ENCODE measurements at regions not wholly inside any gene's neighbourhood (a gene's known extent, or its start where the extent isn't known, plus 50 kb on each side); places are given as distances from the start of the nearest gene placed in this dataset.

GRCh38 chr14:24695265-24696241, 61.6 kb upstream of the GZMB start:
- peaks cover 6% of the 10 kb centered on the region for H3K27me3 Mint-ChIP-seq (ENCODE audit: insufficient read depth, unreplicated experiment)
- no peaks in the 10 kb centered on the region for H3K9me3 Mint-ChIP-seq (ENCODE audit: unreplicated experiment)
- H3K36me3 ChIP-seq (ENCODE audit: control insufficient read depth, insufficient read depth, low read length): no peaks in the 10 kb centered on the region
- H3K4me3 ChIP-seq (ENCODE audit: low read depth, low read length): no peak overlapping the region
- H3K36me3 Mint-ChIP-seq (ENCODE audit: insufficient read depth, unreplicated experiment): no peaks in the 10 kb centered on the region
- no peak for DNase-seq
- H3K4me3 Mint-ChIP-seq (ENCODE audit: unreplicated experiment): no peak overlapping the region
- H3K4me1 Mint-ChIP-seq (ENCODE audit: low read depth, unreplicated experiment): no peaks in the 10 kb centered on the region
- H3K4me1 ChIP-seq: no peaks in the 10 kb centered on the region
- no peaks in the 10 kb centered on the region for H3K9me3 ChIP-seq
- H3K27me3 ChIP-seq (replicated peaks; ENCODE audit: control insufficient read depth, insufficient read depth, low read length): no peaks in the 10 kb centered on the region
- CTCF ChIA-PET: no interaction called here
- no TSS peak for BruUV-seq (replicated peaks)
- POLR2A ChIA-PET: no interaction called here
- H3K27ac Mint-ChIP-seq (ENCODE audit: unreplicated experiment): no peak overlapping the region
- TF ChIP-seq CTCF (IDR thresholded peaks at IDR 0.05; ENCODE audit: insufficient read depth in 1 of 2, low read depth in 1 of 2, low read length in 1 of 2, severe bottlenecking in 1 of 2, unreplicated experiment in 1 of 2): no peak
- intact Hi-C loops (cut with micrococcal nuclease; ENCODE audit: unreplicated experiment): no loop called here

- H3K36me3 ChIP-seq (ENCODE audit: control insufficient read depth, insufficient read depth, low read length): no peaks in the 10 kb centered on the region
- CTCF ChIA-PET: no interaction called here
- no peaks in the 10 kb centered on the region for H3K9me3 ChIP-seq
- intact Hi-C loops (cut with micrococcal nuclease; ENCODE audit: unreplicated experiment): no loop called here
- BruUV-seq (replicated peaks): no TSS peak
- POLR2A ChIA-PET: no interaction called here
- TF ChIP-seq CTCF (IDR thresholded peaks at IDR 0.05; ENCODE audit: insufficient read depth in 1 of 2, low read depth in 1 of 2, low read length in 1 of 2, severe bottlenecking in 1 of 2, unreplicated experiment in 1 of 2): no peak
- Mint-ChIP-seq H3K4me1 (ENCODE audit: low read depth, unreplicated experiment) (no peaks in the 10 kb centered on the region), H3K27ac (ENCODE audit: unreplicated experiment) (no peak overlapping the region), H3K27me3 (ENCODE audit: insufficient read depth, unreplicated experiment) (peaks cover 6% of the 10 kb centered on the region), H3K9me3 (ENCODE audit: unreplicated experiment) (no peaks in the 10 kb centered on the region), H3K4me3 (ENCODE audit: unreplicated experiment) (no peak overlapping the region), H3K36me3 (ENCODE audit: insufficient read depth, unreplicated experiment) (no peaks in the 10 kb centered on the region)
- H3K27me3 ChIP-seq (replicated peaks; ENCODE audit: control insufficient read depth, insufficient read depth, low read length): no peaks in the 10 kb centered on the region
- no peak overlapping the region for H3K4me3 ChIP-seq (ENCODE audit: low read depth, low read length)
- no peak for DNase-seq
- no peaks in the 10 kb centered on the region for H3K4me1 ChIP-seq
These were observed 60.7 kb upstream of the GZMB start for GRCh38 chr14:24694680-24695079.

GRCh38 chr14:24693983-24694382, 60.0 kb upstream of the GZMB start:
- POLR2A ChIA-PET: no interaction called here

More at GRCh38 chr14:24693983-24694382, 60.0 kb upstream of the GZMB start:
- Histone ChIP-seq H3K36me3 (ENCODE audit: control insufficient read depth, insufficient read depth, low read length) (no peaks in the 10 kb centered on the region), H3K27me3 (replicated peaks; ENCODE audit: control insufficient read depth, insufficient read depth, low read length) (no peaks in the 10 kb centered on the region), H3K4me1 (no peaks in the 10 kb centered on the region), H3K9me3 (no peaks in the 10 kb centered on the region), H3K4me3 (ENCODE audit: low read depth, low read length) (no peak overlapping the region)
- intact Hi-C loops (cut with micrococcal nuclease; ENCODE audit: unreplicated experiment): no loop called here
- Mint-ChIP-seq H3K27ac (ENCODE audit: unreplicated experiment) (no peak overlapping the region), H3K9me3 (ENCODE audit: unreplicated experiment) (no peaks in the 10 kb centered on the region), H3K4me3 (ENCODE audit: unreplicated experiment) (no peak overlapping the region), H3K36me3 (ENCODE audit: insufficient read depth, unreplicated experiment) (no peaks in the 10 kb centered on the region), H3K27me3 (ENCODE audit: insufficient read depth, unreplicated experiment) (peaks cover 6% of the 10 kb centered on the region), H3K4me1 (ENCODE audit: low read depth, unreplicated experiment) (no peaks in the 10 kb centered on the region)
- no TSS peak for BruUV-seq (replicated peaks)
- no peak for TF ChIP-seq CTCF (IDR thresholded peaks at IDR 0.05; ENCODE audit: insufficient read depth in 1 of 2, low read depth in 1 of 2, low read length in 1 of 2, severe bottlenecking in 1 of 2, unreplicated experiment in 1 of 2)
- no peak for DNase-seq
- CTCF ChIA-PET: no interaction called here
